CD4-positive, alpha-beta T cell (primary cell): ENCODE measurements at regions not wholly inside any gene's neighbourhood (a gene's known extent, or its start where the extent isn't known, plus 50 kb on each side); places are given as distances from the start of the nearest gene placed in this dataset.
A peak's percentile ranks its signal among the peaks of the same experiment; 100 is the strongest.

Experiments
- ATAC-seq: fragments of 200-7000 bp; cut with Tn5 transposase; one replicate; pipeline ENCODE4 v1.10.0; 2022; ENCODE audit warnings: mild to moderate bottlenecking; ENCODE audit not compliant: poor library complexity
- CTCF ChIA-PET: fragments of 350-600 bp; sonication (Branson Sonifier 250); formaldehyde crosslinking; loops from one replicate; lab custom pipeline; 2021; ENCODE audit warnings: antibody characterized with exemption, inconsistent platforms; lab: Charles Lee
- POLR2A ChIA-PET: fragments of 350-600 bp; sonication (Branson Sonifier 250); formaldehyde crosslinking; loops from one replicate; lab custom pipeline; 2021; ENCODE audit warnings: antibody characterized with exemption, inconsistent platforms; lab: Charles Lee
- DNase-seq, 14 experiments: peaks; one replicate each; pipeline ENCODE4 v3.0.0-alpha.2; 2013 to 2020; ENCODE audit warnings: mixed read lengths in 2 of 14
- H3K27ac ChIP-seq, 2 donors: one replicate each; pipeline versions ENCODE4 v1.5.1 to v1.7.0; 2013; ENCODE audit warnings: low read length in 2 of 2, low read depth in 1 of 2, mild to moderate bottlenecking in 1 of 2
- H3K27me3 ChIP-seq, 2 experiments: 1 replicate in 1 of 2; 2 replicates in 1 of 2; pipeline versions ENCODE4 v1.6.1 to v1.7.0; 2013; ENCODE audit warnings: low read length in 2 of 2, control low read depth in 1 of 2, mild to moderate bottlenecking in 1 of 2, moderate library complexity in 1 of 2; ENCODE audit not compliant: insufficient read depth in 2 of 2, control insufficient read depth in 1 of 2
- H3K36me3 ChIP-seq: one replicate; pipeline ENCODE4 v1.6.1; 2013; ENCODE audit warnings: low read length, control low read depth; ENCODE audit not compliant: insufficient read depth
- H3K4me1 ChIP-seq: one replicate; pipeline ENCODE4 v1.6.1; 2013; ENCODE audit warnings: low read length, control low read depth; ENCODE audit not compliant: insufficient read depth
- H3K4me3 ChIP-seq: one replicate; pipeline ENCODE4 v1.5.1; 2013; ENCODE audit warnings: mild to moderate bottlenecking, low read length, moderate library complexity
- H3K9me3 ChIP-seq, 2 experiments: 1 replicate in 1 of 2; 2 replicates in 1 of 2; pipeline versions ENCODE4 v1.6.1 to v1.7.0; 2013; ENCODE audit warnings: low read length in 2 of 2, mild to moderate bottlenecking in 2 of 2, control low read depth in 1 of 2, moderate library complexity in 1 of 2; ENCODE audit not compliant: control insufficient read depth in 1 of 2, insufficient read depth in 1 of 2
- H3K27ac Mint-ChIP-seq: one replicate; pipeline ENCODE4 v1.8.0; 2020; ENCODE audit warnings: mixed read lengths
- H3K27me3 Mint-ChIP-seq: one replicate; pipeline ENCODE4 v1.8.0; 2021; ENCODE audit warnings: mixed read lengths
- H3K36me3 Mint-ChIP-seq: one replicate; pipeline ENCODE4 v1.8.0; 2021; ENCODE audit warnings: low read depth, mixed read lengths
- H3K4me1 Mint-ChIP-seq: one replicate; pipeline ENCODE4 v1.8.0; 2021; ENCODE audit warnings: low read depth, mixed read lengths
- H3K4me3 Mint-ChIP-seq: one replicate; pipeline ENCODE4 v1.8.0; 2020; ENCODE audit warnings: mild to moderate bottlenecking, mixed read lengths
- H3K9me3 Mint-ChIP-seq: one replicate; pipeline ENCODE4 v1.8.0; 2020; ENCODE audit warnings: mixed read lengths
- CTCF ChIP-seq: fragments of 200-600 bp; IDR thresholded peaks from one replicate; pipeline ENCODE4 v1.8.0; 2022; ENCODE audit warnings: antibody characterized with exemption, mild to moderate bottlenecking
- intact Hi-C, 2 experiments: fragments of 100-400 bp; cut with DNase I in 1 of 2; cut with micrococcal nuclease in 1 of 2; formaldehyde crosslinking; loops; one replicate each; pipeline versions ENCODE4 v1.15.1 to v1.9.0; 2023 to 2025; cut with DNase I, micrococcal nuclease

DNA sequence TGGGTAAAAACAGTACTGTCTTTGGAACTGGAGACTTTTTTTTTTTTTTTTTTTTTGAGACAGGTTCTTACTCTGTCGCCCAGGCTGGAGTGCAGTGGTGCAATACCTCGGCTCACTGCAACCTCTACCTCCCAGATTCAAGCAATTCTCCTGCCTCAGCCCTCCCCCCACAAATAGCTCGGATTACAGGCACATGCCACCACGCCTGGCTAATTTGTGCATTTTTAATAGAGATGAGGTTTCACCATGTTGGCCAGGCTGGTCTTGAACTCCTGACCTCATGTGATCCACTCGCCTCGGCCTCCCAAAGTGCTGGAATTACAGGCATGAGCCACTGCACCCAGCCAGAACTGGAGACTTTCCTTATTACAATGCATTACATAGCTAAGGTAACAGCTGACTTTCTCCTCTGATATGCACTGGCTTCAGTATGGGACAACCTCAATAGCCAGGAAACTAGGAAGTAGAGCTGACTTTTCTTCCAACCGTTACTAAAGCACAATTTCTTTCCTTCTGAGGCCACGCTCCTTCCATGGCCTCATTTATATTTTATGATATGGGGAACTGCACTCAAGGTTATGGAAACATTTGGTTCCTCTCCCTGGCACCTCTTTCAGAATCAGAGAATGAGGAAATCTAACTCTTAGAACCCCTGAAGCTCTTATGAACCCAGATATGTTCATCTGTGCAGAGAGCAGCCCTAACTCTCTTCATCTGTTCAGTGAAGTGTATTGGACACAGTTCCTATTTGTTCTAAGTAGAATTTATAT is 53.5 kb upstream of the FAM9B start:
- Histone ChIP-seq H3K4me1 (no peaks in the 10 kb centered on the region), H3K36me3 (no peaks in the 10 kb centered on the region), H3K9me3 (no peaks in the 10 kb centered on the region), H3K4me3 (no peak overlapping the region), H3K27me3 (no peaks in the 10 kb centered on the region), H3K27ac (no peak overlapping the region)
- TF ChIP-seq CTCF, result no peak
- DNase-seq (no peak), ATAC-seq (no peak)
- CTCF ChIA-PET, result interaction anchor here (0.6 to 1.1 kb wide), 2 partner anchors 20 to 29 kb away, joined by 3 to 4 read pairs; no protein-coding TSS in a partner anchor
- Mint-ChIP-seq H3K9me3 (no peaks in the 10 kb centered on the region), H3K36me3 (no peaks in the 10 kb centered on the region), H3K27me3 (no peaks in the 10 kb centered on the region), H3K4me3 (no peak overlapping the region), H3K4me1 (peaks cover 9% of the 10 kb centered on the region), H3K27ac (no peak overlapping the region)
- POLR2A ChIA-PET, result no interaction called here
- intact Hi-C loops, result no loop called here

DNA sequence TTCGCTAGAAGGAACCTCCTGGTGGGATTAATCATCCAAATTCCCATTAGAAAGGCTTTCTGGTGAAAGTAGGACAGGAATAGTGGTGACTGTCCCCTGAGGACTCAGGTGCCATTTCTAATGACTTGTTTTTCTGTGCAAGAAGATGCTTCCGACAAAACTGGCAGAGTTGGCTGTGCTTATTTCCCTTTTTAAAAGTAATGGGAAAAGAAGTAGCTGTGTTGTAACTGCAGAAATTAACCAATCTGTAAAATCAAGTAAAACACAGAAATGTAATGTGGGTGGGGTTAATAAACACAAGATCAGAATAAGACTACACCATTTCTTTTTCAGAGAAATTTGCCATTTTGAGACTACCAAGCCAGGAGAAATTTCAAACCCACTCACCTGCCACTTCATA is 55.0 kb upstream of the FAM9B start:
- Histone ChIP-seq H3K36me3 (no peaks in the 10 kb centered on the region), H3K27ac (no peak overlapping the region), H3K4me3 (no peak overlapping the region), H3K4me1 (no peaks in the 10 kb centered on the region), H3K27me3 (no peaks in the 10 kb centered on the region), H3K9me3 (no peaks in the 10 kb centered on the region)
- ChIA-PET POLR2A (interaction anchor here (0.7 kb wide), 1 partner anchor 374 kb away, joined by 3 read pairs; no protein-coding TSS in a partner anchor), CTCF (no interaction called here)
- intact Hi-C loops, result no loop called here
- no peak for ATAC-seq
- Mint-ChIP-seq H3K4me1 (peaks cover 9% of the 10 kb centered on the region), H3K9me3 (no peaks in the 10 kb centered on the region), H3K27me3 (no peaks in the 10 kb centered on the region), H3K27ac (no peak overlapping the region), H3K36me3 (no peaks in the 10 kb centered on the region), H3K4me3 (no peak overlapping the region)
- DNase-seq, result no peak
- TF ChIP-seq CTCF, result no peak

GRCh38 chrX:9090766-9091165 is 56.8 kb upstream of the FAM9B start:
- CTCF ChIA-PET, result no interaction called here
- no peak for TF ChIP-seq CTCF
- intact Hi-C loops, result no loop called here
- H3K4me1 ChIP-seq, result no peaks in the 10 kb centered on the region
- Mint-ChIP-seq H3K9me3 (peaks cover 2% of the 10 kb centered on the region), H3K4me1 (peaks cover 9% of the 10 kb centered on the region), H3K27me3 (no peaks in the 10 kb centered on the region), H3K27ac (no peak overlapping the region), H3K4me3 (no peak overlapping the region), H3K36me3 (no peaks in the 10 kb centered on the region)
- no peak overlapping the region for H3K4me3 ChIP-seq
- POLR2A ChIA-PET, result no interaction called here
- DNase-seq, result peak in 2 of 14 experiments; percentile 9 to 13
- H3K9me3 ChIP-seq, result no peaks in the 10 kb centered on the region
- no peak for ATAC-seq
- no peaks in the 10 kb centered on the region for H3K36me3 ChIP-seq
- H3K27me3 ChIP-seq, result no peaks in the 10 kb centered on the region
- no peak overlapping the region for H3K27ac ChIP-seq
